Mammary epithelial cell (primary cell): ENCODE measurements at regions not wholly inside any gene's neighbourhood (a gene's known extent, or its start where the extent isn't known, plus 50 kb on each side); places are given as distances from the start of the nearest gene placed in this dataset.

Experiments used
- CTCF ChIP-seq, 2 donors: IDR thresholded peaks in 1 of 2; conservative IDR thresholded peaks in 1 of 2; 2 replicates each; pipeline ENCODE4 v1.5.1; 2011 to 2012; ENCODE audit warnings: inconsistent platforms in 2 of 2, low read length in 2 of 2, mild to moderate bottlenecking in 2 of 2, control low read depth in 1 of 2, low read depth in 1 of 2; ENCODE audit not compliant: insufficient read depth in 1 of 2; ENCODE audit errors: extremely low read depth in 1 of 2
- EZH2 ChIP-seq: IDR thresholded peaks from 2 replicates; pipeline ENCODE4 v1.6.1; 2012; ENCODE audit warnings: low read length, inconsistent platforms, borderline replicate concordance

GRCh38 chr22:48182031-48182430 lies 1419.6 kb downstream of the TBC1D22A start:
- no peak for TF ChIP-seq CTCF (conservative IDR thresholded peaks at IDR 0.05 in 1 of 2, IDR thresholded peaks at IDR 0.05 in 1 of 2; ENCODE audit: extremely low read depth in 1 of 2, insufficient read depth in 1 of 2, low read depth in 1 of 2, low read length in 2 of 2)
- no peak for TF ChIP-seq EZH2
